Neural crest cell (in vitro differentiated cells): ENCODE measurements at regions not wholly inside any gene's neighbourhood (a gene's known extent, or its start where the extent isn't known, plus 50 kb on each side); places are given as distances from the start of the nearest gene placed in this dataset.
"Not testable (repeated sequence)": the region's sequence is repeated elsewhere in the genome, so short reads cannot be mapped to it uniquely, and the experiment has no call there.

Experiments
- DNase-seq: peaks from one replicate; pipeline ENCODE4 v3.0.0; 2021; ENCODE audit warnings: low read depth, mixed read lengths, low spot score
- H3K27ac Mint-ChIP-seq: one replicate; pipeline ENCODE4 v1.8.0; 2021; ENCODE audit warnings: mild to moderate bottlenecking, mixed read lengths; ENCODE audit not compliant: unreplicated experiment
- H3K27me3 Mint-ChIP-seq: 2 replicates; pipeline ENCODE4 v1.8.0; 2021; ENCODE audit warnings: low read depth, mild to moderate bottlenecking, mixed read lengths
- H3K36me3 Mint-ChIP-seq: 2 replicates; pipeline ENCODE4 v1.8.0; 2021; ENCODE audit warnings: low read depth, mild to moderate bottlenecking, mixed read lengths
- H3K4me1 Mint-ChIP-seq: 2 replicates; pipeline ENCODE4 v1.8.0; 2021; ENCODE audit warnings: mixed read lengths
- H3K4me3 Mint-ChIP-seq: one replicate; pipeline ENCODE4 v1.8.0; 2021; ENCODE audit warnings: mild to moderate bottlenecking, mixed read lengths
- H3K9me3 Mint-ChIP-seq: 2 replicates; pipeline ENCODE4 v1.8.0; 2021; ENCODE audit warnings: mixed read lengths
- CTCF ChIP-seq: fragments of 200-600 bp; sonication (generic); conservative IDR thresholded peaks from 2 replicates; pipeline ENCODE4 v1.5.0; 2021; ENCODE audit warnings: antibody characterized with exemption, mild to moderate bottlenecking

DNA sequence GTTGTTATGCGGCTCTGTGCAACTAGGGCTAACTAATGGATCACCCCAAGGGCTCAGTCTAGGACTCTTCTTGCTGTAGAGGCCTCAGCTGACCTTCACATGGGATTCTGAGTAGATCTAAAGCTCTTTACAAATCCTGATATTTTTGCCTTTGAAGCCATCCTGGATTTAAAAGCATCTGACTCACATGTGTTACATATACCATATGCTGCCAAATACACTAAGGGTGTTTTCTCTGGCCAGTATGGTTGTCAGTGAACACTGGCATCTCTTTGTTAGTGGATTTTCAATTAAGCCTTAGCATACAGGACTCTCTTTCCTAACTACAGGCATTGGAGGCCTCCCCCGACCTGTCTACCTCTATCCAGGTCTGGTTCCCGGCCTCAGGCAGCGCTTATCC lies 992.8 kb upstream of the FANCL start:
- H3K4me1 Mint-ChIP-seq = peaks cover 4% of the 10 kb centered on the region
- no peaks in the 10 kb centered on the region for H3K36me3 Mint-ChIP-seq
- H3K9me3 Mint-ChIP-seq = no peaks in the 10 kb centered on the region

DNA sequence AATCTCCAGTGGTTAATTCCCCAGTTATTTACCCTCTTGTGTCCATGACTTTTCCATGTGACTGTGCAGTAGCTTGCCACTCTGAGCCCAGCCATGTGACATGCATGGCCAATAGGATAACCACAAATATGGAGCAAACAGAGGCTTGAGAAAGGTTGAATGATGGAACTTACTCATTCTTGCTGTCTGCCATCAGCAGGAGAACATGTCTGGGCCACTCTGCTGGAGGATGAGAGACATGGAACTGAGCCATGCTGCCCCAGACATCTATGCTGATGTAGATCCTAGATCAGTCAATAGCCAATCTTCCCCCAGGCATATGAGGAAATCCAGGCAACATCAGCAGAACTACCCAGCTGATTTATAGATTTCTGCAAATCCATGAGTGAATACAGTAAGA lies 992.3 kb upstream of the FANCL start:
- Mint-ChIP-seq H3K4me1 (no peaks in the 10 kb centered on the region), H3K9me3 (no peaks in the 10 kb centered on the region), H3K27me3 (peaks cover under 1% of the 10 kb centered on the region), H3K4me3 (no peak overlapping the region), H3K36me3 (no peaks in the 10 kb centered on the region), H3K27ac (no peak overlapping the region)
- no peak for DNase-seq
- no peak for TF ChIP-seq CTCF

More for the DNA sequence above, 992.8 kb upstream of the FANCL start:
- no peak for TF ChIP-seq CTCF
- H3K4me3 Mint-ChIP-seq = no peak overlapping the region
- H3K27ac Mint-ChIP-seq = no peak overlapping the region
- H3K27me3 Mint-ChIP-seq = peaks cover 6% of the 10 kb centered on the region
- no peak for DNase-seq

GRCh38 chr2:59232394-59233165 lies 991.5 kb upstream of the FANCL start:
- Mint-ChIP-seq H3K36me3 (no peaks in the 10 kb centered on the region), H3K27me3 (no peaks in the 10 kb centered on the region), H3K4me3 (no peak overlapping the region), H3K9me3 (no peaks in the 10 kb centered on the region), H3K4me1 (no peaks in the 10 kb centered on the region), H3K27ac (no peak overlapping the region)
- no peak for DNase-seq
- no peak for TF ChIP-seq CTCF

GRCh38 chr2:59226362-59226761 lies 985.2 kb upstream of the FANCL start:
- not testable (repeated sequence) for DNase-seq, H3K9me3 Mint-ChIP-seq, H3K27ac Mint-ChIP-seq, H3K4me1 Mint-ChIP-seq, H3K36me3 Mint-ChIP-seq, H3K27me3 Mint-ChIP-seq, H3K4me3 Mint-ChIP-seq

DNA sequence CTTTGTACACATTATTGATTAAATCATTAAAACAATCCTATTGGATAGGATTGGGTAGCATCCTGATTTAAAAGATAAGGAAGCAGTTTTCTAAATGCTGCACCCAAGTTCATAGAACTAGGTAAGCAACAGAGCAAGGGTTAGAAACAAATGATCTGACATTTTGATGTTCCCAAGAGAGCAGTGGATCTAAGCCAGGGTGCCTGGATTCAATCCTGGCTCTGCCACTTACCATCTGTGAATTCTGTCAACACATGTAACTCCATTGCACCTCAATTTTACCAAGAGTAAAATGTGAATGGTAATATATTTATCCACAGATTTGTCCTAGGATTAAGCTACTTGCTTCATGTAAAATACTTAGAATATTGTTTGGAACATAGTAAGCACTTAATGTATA lies 982.6 kb upstream of the FANCL start:
- Mint-ChIP-seq H3K4me1 (no peaks in the 10 kb centered on the region), H3K9me3 (no peaks in the 10 kb centered on the region), H3K36me3 (no peaks in the 10 kb centered on the region), H3K27me3 (peaks cover 3% of the 10 kb centered on the region), H3K4me3 (no peak overlapping the region), H3K27ac (no peak overlapping the region)
- TF ChIP-seq CTCF = no peak
- DNase-seq = no peak

DNA sequence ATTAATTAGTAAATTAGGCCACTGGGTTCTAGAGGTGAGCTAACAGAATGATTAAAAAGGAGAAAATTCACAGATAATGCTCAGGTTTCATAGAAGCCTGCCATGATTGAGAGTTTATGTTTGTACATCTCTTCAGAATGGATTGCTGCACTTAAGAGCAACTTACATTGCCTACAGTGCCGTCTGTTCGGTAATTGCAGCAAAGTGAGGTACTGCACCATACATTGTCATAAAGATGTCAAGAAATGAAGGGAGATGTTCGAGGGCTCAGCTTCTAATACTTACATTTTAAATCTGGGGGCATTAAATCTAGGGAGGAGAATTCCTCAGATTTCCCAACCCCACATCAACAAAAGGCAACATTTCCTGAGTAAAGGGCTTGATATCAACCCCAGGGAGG lies 976.2 kb upstream of the FANCL start:
- TF ChIP-seq CTCF = no peak
- H3K36me3 Mint-ChIP-seq = no peaks in the 10 kb centered on the region
- peaks cover 3% of the 10 kb centered on the region for H3K27me3 Mint-ChIP-seq
- no peaks in the 10 kb centered on the region for H3K4me1 Mint-ChIP-seq
- no peak for DNase-seq
- H3K9me3 Mint-ChIP-seq = no peaks in the 10 kb centered on the region
- H3K27ac Mint-ChIP-seq = no peak overlapping the region
- H3K4me3 Mint-ChIP-seq = no peak overlapping the region
